ENCODE measurements at regions not wholly inside any gene's neighbourhood (a gene's known extent, or its start where the extent isn't known, plus 50 kb on each side); places are given as distances from the start of the nearest gene placed in this dataset.
A peak's percentile ranks its signal among the peaks of the same experiment; 100 is the strongest.

DNA sequence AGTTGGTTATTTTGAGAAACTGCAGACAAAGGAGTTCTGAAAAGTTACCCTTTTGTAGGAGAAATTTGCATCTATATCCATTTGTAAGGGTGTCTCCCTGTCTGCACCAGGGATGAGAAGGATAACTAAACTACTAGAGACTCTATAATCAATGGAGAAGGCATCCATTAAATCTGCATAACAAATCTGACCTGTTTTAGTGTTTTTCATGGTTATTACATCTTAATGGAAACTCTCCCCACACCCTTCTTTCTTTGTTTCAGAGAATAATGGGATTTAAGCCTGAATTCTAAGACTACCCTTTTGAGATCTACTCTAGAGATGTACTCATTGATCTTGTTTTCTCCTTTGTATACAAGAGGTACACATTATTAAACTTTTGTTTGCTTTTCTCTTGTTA lies 82.0 kb upstream of the DAZL start:
- ChIA-PET CTCF (no interaction called here), POLR2A (no interaction called here)
- ATAC-seq (ENCODE audit: low read depth): no peak
- Histone ChIP-seq H3K9me3 (ENCODE audit: control extremely low read depth in 1 of 3, control insufficient read depth in 2 of 3, insufficient read depth in 1 of 3, low read length in 2 of 3) (peaks cover 0 to 3% (median 1%) of the 10 kb centered on the region in 3 donors), H2AFZ (ENCODE audit: insufficient read depth, low read depth, low read length, poor library complexity, severe bottlenecking) (no peak overlapping the region), H3K79me2 (ENCODE audit: control insufficient read depth, insufficient read depth, low read length) (no peaks in the 10 kb centered on the region), H3K9ac (ENCODE audit: low read length) (no peak overlapping the region), H3K27ac (ENCODE audit: low read length in 2 of 2) (no peak overlapping the region), H3K4me2 (replicated peaks; ENCODE audit: low read depth, low read length, poor library complexity, severe bottlenecking) (no peak overlapping the region), H3K4me3 (ENCODE audit: control extremely low read depth in 1 of 5, extremely low read depth in 1 of 5, insufficient read depth in 1 of 5, low read depth in 2 of 5, low read length in 4 of 5) (no peak overlapping the region), H4K20me1 (ENCODE audit: control insufficient read depth, insufficient read depth, low read length, poor library complexity, severe bottlenecking) (no peaks in the 10 kb centered on the region), H3K27me3 (replicated peaks in 1 of 4; ENCODE audit: control extremely low read depth in 1 of 4, control insufficient read depth in 3 of 4, insufficient read depth in 4 of 4, low read length in 3 of 4) (no peaks in the 10 kb centered on the region), H3K4me1 (ENCODE audit: control insufficient read depth in 2 of 2, insufficient read depth in 2 of 2, low read length in 2 of 2) (no peaks in the 10 kb centered on the region), H3K36me3 (replicated peaks in 1 of 2; ENCODE audit: control extremely low read depth in 1 of 2, control insufficient read depth in 1 of 2, extremely low read depth in 1 of 2, insufficient read depth in 2 of 2, low read length in 1 of 2) (no peaks in the 10 kb centered on the region)
- TF ChIP-seq CTCF (IDR thresholded peaks at IDR 0.05) (no peak), EZH2 (IDR thresholded peaks at IDR 0.05; ENCODE audit: borderline replicate concordance, insufficient read depth, low read depth, low read length, poor library complexity, severe bottlenecking) (no peak)
- Mint-ChIP-seq H3K4me1 (no peaks in the 10 kb centered on the region), H3K27ac (no peak overlapping the region), H3K9me3 (ENCODE audit: insufficient read depth) (no peaks in the 10 kb centered on the region), H3K27me3 (no peaks in the 10 kb centered on the region), H3K4me3 (no peak overlapping the region)
- no peak for DNase-seq
- intact Hi-C loops (cut with micrococcal nuclease): no loop called here

GRCh38 chr3:16692486-16693344 lies 87.5 kb upstream of the DAZL start:
- ChIA-PET POLR2A (no interaction called here), CTCF (no interaction called here)
- Histone ChIP-seq H3K9ac (ENCODE audit: low read length) (no peak overlapping the region), H3K27ac (ENCODE audit: low read length in 2 of 2) (peak overlapping the region in 1 of 2 donors; percentile 35), H4K20me1 (ENCODE audit: control insufficient read depth, insufficient read depth, low read length, poor library complexity, severe bottlenecking) (no peaks in the 10 kb centered on the region), H3K9me3 (ENCODE audit: control extremely low read depth in 1 of 3, control insufficient read depth in 2 of 3, insufficient read depth in 1 of 3, low read length in 2 of 3) (peaks cover 0 to 3% (median 0%) of the 10 kb centered on the region in 3 donors), H3K36me3 (replicated peaks in 1 of 2; ENCODE audit: control extremely low read depth in 1 of 2, control insufficient read depth in 1 of 2, extremely low read depth in 1 of 2, insufficient read depth in 2 of 2, low read length in 1 of 2) (no peaks in the 10 kb centered on the region), H3K4me3 (ENCODE audit: control extremely low read depth in 1 of 5, extremely low read depth in 1 of 5, insufficient read depth in 1 of 5, low read depth in 2 of 5, low read length in 4 of 5) (no peak overlapping the region), H3K4me2 (replicated peaks; ENCODE audit: low read depth, low read length, poor library complexity, severe bottlenecking) (no peak overlapping the region), H2AFZ (ENCODE audit: insufficient read depth, low read depth, low read length, poor library complexity, severe bottlenecking) (no peak overlapping the region), H3K27me3 (replicated peaks in 1 of 4; ENCODE audit: control extremely low read depth in 1 of 4, control insufficient read depth in 3 of 4, insufficient read depth in 4 of 4, low read length in 3 of 4) (no peaks in the 10 kb centered on the region), H3K4me1 (ENCODE audit: control insufficient read depth in 2 of 2, insufficient read depth in 2 of 2, low read length in 2 of 2) (peaks cover 43 to 45% of the 10 kb centered on the region in 2 donors), H3K79me2 (ENCODE audit: control insufficient read depth, insufficient read depth, low read length) (no peaks in the 10 kb centered on the region)
- no peak for TF ChIP-seq CTCF (IDR thresholded peaks at IDR 0.05)
- TF ChIP-seq EZH2 (IDR thresholded peaks at IDR 0.05; ENCODE audit: borderline replicate concordance, insufficient read depth, low read depth, low read length, poor library complexity, severe bottlenecking): no peak
- WGBS (ENCODE audit: insufficient coverage): 83% methylated on average over 5 of the region's 8 CpGs
- ATAC-seq (ENCODE audit: low read depth) (no peak), DNase-seq (no peak)
- H3K27me3 Mint-ChIP-seq: no peaks in the 10 kb centered on the region
- peaks cover 43% of the 10 kb centered on the region for H3K4me1 Mint-ChIP-seq
- no peaks in the 10 kb centered on the region for H3K9me3 Mint-ChIP-seq (ENCODE audit: insufficient read depth)
- H3K4me3 Mint-ChIP-seq: no peak overlapping the region
- no peak overlapping the region for H3K27ac Mint-ChIP-seq
- intact Hi-C loops (cut with micrococcal nuclease): loop anchor here (10.0 kb wide), 1 partner anchor 48 kb away; no protein-coding TSS in a partner anchor
